Colonic mucosa (tissue), 4 donors: ENCODE measurements at regions not wholly inside any gene's neighbourhood (a gene's known extent, or its start where the extent isn't known, plus 50 kb on each side); places are given as distances from the start of the nearest gene placed in this dataset.
"Not testable (repeated sequence)": the region's sequence is repeated elsewhere in the genome, so short reads cannot be mapped to it uniquely, and the experiment has no call there.

Experiments used
- DNase-seq: peaks from one replicate; pipeline ENCODE4 v3.0.0-alpha.2; 2020
- H3K27ac ChIP-seq: fragments of 200-600 bp; one replicate; pipeline ENCODE4 v1.8.0; 2021
- H3K27me3 ChIP-seq: fragments of 200-600 bp; one replicate; pipeline ENCODE4 v1.8.0; 2021
- H3K36me3 ChIP-seq: fragments of 200-600 bp; one replicate; pipeline ENCODE4 v1.8.0; 2021
- H3K4me1 ChIP-seq: fragments of 200-600 bp; one replicate; pipeline ENCODE4 v1.8.0; 2021; ENCODE audit warnings: mild to moderate bottlenecking
- H3K4me3 ChIP-seq: fragments of 200-600 bp; one replicate; pipeline ENCODE4 v1.8.0; 2021
- H3K9ac ChIP-seq, 2 donors: one replicate each; pipeline ENCODE4 v1.7.0; 2013; ENCODE audit warnings: control low read depth in 2 of 2, low read depth in 2 of 2, low read length in 2 of 2
- H3K9me3 ChIP-seq: fragments of 200-600 bp; one replicate; pipeline ENCODE4 v1.8.0; 2021
- intact Hi-C: fragments of 100-400 bp; cut with DNase I; formaldehyde crosslinking; loops from one replicate; pipeline ENCODE4 v1.14.1; 2022
- TF ChIP-seq, protein P1 (sequence below): fragments of 200-600 bp; IDR thresholded peaks from one replicate; pipeline ENCODE4 v1.8.0; 2022; ENCODE audit warnings: antibody characterized with exemption, mild to moderate bottlenecking
- donor health status: healthy.
- donor health status: DM: no; HTN: no; CAD: no.
- donor health status: DM: no; HTN: no; CAD: no.

DNA sequence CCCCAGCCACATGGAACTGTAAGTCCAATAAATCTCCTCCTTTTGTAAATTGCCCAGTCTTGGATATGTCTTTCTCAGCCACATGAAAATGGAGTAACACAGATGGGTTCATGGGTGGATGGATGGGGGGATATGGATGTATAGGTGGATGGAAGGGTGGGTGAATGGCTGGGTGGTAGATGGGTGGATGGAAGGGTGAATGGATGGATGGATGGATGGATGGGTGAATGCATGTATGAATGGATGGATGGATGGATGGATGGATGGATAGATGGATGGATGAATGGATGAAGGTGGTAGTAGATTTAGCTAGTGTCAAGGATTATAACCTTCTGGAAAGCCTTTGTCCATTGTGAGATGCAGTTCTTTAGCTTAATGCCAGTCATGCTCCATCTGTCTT, 146.1 kb upstream of the ATP2B2 start:
- H3K27ac ChIP-seq, result no peak overlapping the region
- H3K9me3 ChIP-seq, result no peaks in the 10 kb centered on the region
- no peaks in the 10 kb centered on the region for H3K27me3 ChIP-seq
- H3K9ac ChIP-seq, result no peak overlapping the region
- H3K4me1 ChIP-seq, result no peaks in the 10 kb centered on the region
- H3K36me3 ChIP-seq, result no peaks in the 10 kb centered on the region
- no peak overlapping the region for H3K4me3 ChIP-seq
- no peak for DNase-seq
- intact Hi-C loops, result no loop called here
- TF ChIP-seq, protein P1, sequence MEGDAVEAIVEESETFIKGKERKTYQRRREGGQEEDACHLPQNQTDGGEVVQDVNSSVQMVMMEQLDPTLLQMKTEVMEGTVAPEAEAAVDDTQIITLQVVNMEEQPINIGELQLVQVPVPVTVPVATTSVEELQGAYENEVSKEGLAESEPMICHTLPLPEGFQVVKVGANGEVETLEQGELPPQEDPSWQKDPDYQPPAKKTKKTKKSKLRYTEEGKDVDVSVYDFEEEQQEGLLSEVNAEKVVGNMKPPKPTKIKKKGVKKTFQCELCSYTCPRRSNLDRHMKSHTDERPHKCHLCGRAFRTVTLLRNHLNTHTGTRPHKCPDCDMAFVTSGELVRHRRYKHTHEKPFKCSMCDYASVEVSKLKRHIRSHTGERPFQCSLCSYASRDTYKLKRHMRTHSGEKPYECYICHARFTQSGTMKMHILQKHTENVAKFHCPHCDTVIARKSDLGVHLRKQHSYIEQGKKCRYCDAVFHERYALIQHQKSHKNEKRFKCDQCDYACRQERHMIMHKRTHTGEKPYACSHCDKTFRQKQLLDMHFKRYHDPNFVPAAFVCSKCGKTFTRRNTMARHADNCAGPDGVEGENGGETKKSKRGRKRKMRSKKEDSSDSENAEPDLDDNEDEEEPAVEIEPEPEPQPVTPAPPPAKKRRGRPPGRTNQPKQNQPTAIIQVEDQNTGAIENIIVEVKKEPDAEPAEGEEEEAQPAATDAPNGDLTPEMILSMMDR, result no peak

DNA sequence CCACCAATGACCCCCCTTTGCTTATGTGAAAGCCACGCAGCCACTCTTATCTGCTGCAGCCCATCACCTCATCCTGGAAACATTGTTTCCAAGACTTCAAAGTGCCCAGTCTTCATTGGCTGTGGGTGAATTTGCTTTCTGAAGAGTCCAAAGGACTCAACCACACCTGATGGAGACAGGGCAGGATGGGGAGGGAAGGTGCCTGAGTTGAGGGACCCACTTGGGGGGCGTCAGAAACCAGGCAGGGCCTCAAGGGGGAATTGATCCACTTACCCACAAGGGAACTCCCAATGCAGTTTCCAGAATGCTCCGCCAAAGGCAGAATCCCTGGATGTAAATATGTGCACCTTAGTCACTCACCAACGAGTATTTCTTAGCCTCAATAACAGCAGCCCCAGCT, 147.9 kb upstream of the ATP2B2 start:
- H3K4me3 ChIP-seq, result no peak overlapping the region
- H3K27me3 ChIP-seq, result no peaks in the 10 kb centered on the region
- H3K9me3 ChIP-seq, result no peaks in the 10 kb centered on the region
- H3K9ac ChIP-seq, result no peak overlapping the region
- H3K27ac ChIP-seq, result no peak overlapping the region
- no peaks in the 10 kb centered on the region for H3K36me3 ChIP-seq
- TF ChIP-seq, protein P1, result no peak
- no peaks in the 10 kb centered on the region for H3K4me1 ChIP-seq
- no peak for DNase-seq
- intact Hi-C loops, result no loop called here

DNA sequence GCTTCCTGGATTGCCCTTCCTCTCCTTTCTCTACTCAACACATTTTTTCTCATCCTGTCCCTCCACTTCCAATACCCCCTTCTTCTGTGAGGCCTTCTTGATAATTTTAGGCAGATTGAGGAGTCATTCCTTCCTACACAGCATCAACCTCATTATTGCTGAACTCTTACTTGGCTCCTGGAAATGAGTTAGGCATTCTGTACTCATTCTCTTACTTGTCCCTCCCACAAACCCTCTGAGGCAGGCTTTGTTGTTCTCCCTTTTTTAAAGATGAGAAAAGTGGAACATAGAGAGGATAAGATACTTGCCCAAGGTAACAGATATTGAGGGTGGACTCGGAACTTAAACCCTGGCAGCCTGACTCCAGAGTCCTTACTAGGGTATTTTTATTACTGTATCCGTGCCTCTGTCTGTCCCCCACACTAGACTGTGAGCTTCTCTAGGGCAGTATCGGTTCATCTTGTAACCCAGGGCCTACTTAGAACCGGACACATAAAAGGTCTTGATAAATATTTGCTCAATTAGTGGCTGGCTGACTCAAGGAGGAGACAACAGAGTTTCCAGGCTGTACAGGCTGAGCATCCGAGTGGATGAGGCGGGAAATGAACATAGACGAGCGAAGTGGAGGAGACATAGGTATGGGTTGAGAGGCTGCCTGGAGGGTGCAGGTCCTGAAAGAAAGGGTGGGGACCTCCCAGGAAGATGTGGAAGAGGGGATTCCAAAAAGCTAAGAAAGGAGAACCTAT, 148.7 kb upstream of the ATP2B2 start:
- Histone ChIP-seq H3K4me3 (no peak overlapping the region), H3K9ac (no peak overlapping the region), H3K27me3 (no peaks in the 10 kb centered on the region), H3K4me1 (no peaks in the 10 kb centered on the region), H3K36me3 (no peaks in the 10 kb centered on the region), H3K9me3 (no peaks in the 10 kb centered on the region), H3K27ac (no peak overlapping the region)
- DNase-seq, result no peak
- intact Hi-C loops, result no loop called here
- TF ChIP-seq, protein P1, result no peak

DNA sequence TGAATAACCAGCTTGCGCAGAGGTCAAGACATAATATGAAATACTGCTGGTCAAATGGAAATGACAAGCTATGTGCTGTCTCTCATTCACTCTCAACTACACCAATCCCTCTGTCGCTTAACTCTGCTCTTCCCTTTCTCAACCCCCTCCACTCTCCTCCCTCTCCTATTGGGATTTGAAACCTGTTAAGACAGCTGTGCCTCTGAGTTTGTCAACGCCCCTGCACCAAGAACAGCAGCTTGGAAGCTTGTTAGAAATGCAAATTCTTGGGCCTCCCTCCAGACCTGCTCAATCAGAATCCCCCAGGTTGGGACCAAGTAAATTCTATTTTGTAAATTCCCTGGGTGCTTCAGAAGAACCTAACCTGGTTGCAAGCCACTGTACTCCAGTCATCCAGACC, 149.7 kb upstream of the ATP2B2 start:
- Histone ChIP-seq H3K36me3 (no peaks in the 10 kb centered on the region), H3K9ac (no peak overlapping the region), H3K27me3 (no peaks in the 10 kb centered on the region), H3K4me3 (no peak overlapping the region), H3K4me1 (no peaks in the 10 kb centered on the region), H3K9me3 (no peaks in the 10 kb centered on the region), H3K27ac (no peak overlapping the region)
- intact Hi-C loops, result no loop called here
- TF ChIP-seq, protein P1, result no peak
- DNase-seq, result no peak

DNA sequence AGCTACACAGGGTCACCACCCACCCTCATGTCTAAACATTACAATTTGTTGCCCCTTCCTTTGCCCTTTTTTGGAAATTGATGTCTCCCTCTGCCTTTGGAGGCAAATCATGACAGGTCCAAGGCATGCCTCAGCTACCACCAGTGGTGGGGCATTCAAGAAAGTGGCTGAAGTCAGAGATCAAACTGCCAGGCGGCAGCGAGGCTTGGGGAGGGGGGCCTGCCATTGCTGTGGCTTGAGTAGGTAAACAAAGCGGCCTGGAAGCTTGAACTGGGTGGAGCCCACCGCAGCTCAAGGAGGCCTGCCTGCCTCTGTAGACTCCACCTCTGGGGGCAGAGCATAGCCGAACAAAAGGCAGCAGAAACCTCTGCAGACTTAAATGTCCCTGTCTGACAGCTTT, 152.0 kb upstream of the ATP2B2 start:
- H3K9me3 ChIP-seq, H3K4me3 ChIP-seq, intact Hi-C loops, DNase-seq, H3K9ac ChIP-seq, H3K36me3 ChIP-seq, H3K27ac ChIP-seq, H3K4me1 ChIP-seq, H3K27me3 ChIP-seq: not testable (repeated sequence)

DNA sequence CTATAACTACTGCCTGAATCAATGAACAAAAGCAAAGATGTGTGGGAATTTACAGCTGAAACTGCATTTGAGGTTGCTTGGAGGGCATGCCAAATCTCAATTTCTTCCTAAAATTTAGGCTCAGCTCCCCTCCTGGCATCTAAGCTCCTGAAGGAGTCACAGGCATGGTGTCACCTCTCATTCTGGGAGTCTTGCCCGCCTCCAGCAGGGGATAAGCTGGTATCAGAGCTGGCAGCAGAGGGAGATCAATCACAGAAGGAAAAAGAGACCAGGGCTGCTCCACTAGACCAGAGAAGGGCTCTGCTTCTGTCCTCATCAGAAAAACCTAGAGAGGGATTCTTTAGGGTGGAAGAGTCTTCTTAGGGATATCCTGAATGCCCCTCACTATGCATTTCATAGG, 150.4 kb upstream of the SLC6A11 start:
- Histone ChIP-seq H3K36me3 (no peaks in the 10 kb centered on the region), H3K27me3 (no peaks in the 10 kb centered on the region), H3K4me3 (no peak overlapping the region), H3K9ac (no peak overlapping the region), H3K27ac (no peak overlapping the region), H3K9me3 (no peaks in the 10 kb centered on the region), H3K4me1 (no peaks in the 10 kb centered on the region)
- TF ChIP-seq, protein P1, result no peak
- DNase-seq, result no peak
- intact Hi-C loops, result no loop called here
